HepG2 (cell line): ENCODE measurements at regions not wholly inside any gene's neighbourhood (a gene's known extent, or its start where the extent isn't known, plus 50 kb on each side); places are given as distances from the start of the nearest gene placed in this dataset.

Experiments
- FOXJ3 ChIP-seq: sonication (generic); formaldehyde crosslinking; IDR thresholded peaks from 2 replicates; pipeline ENCODE4 v1.4.0; 2020; ENCODE audit warnings: missing genetic modification reagents, mild to moderate bottlenecking, borderline replicate concordance
- ZNF180 ChIP-seq: sonication (generic); formaldehyde crosslinking; IDR thresholded peaks from 2 replicates; pipeline ENCODE4 v1.4.0; 2020; ENCODE audit warnings: low read depth, missing genetic modification reagents, borderline replicate concordance
- ZNF460 ChIP-seq: sonication (generic); formaldehyde crosslinking; IDR thresholded peaks from 2 replicates; pipeline ENCODE4 v1.5.1; 2020; ENCODE audit warnings: missing genetic modification reagents, mild to moderate bottlenecking, borderline replicate concordance
- ZNF672 ChIP-seq: sonication (generic); formaldehyde crosslinking; IDR thresholded peaks from 2 replicates; pipeline ENCODE4 v1.8.1; 2022; ENCODE audit warnings: missing genetic modification reagents
- TF ChIP-seq, protein P1 (sequence below): sonication (generic); formaldehyde crosslinking; IDR thresholded peaks from 2 replicates; pipeline ENCODE4 v1.8.0; 2022; ENCODE audit warnings: mild to moderate bottlenecking, missing genetic modification reagents, moderate library complexity
- TF ChIP-seq, protein P2 (sequence below): sonication (generic); formaldehyde crosslinking; IDR thresholded peaks from 2 replicates; pipeline ENCODE4 v1.5.0; 2020; ENCODE audit warnings: mild to moderate bottlenecking, missing genetic modification reagents, moderate library complexity
- TF ChIP-seq, protein P3 (sequence below): sonication (generic); formaldehyde crosslinking; IDR thresholded peaks from 2 replicates; pipeline ENCODE4 v1.5.1; 2020; ENCODE audit warnings: mild to moderate bottlenecking, missing genetic modification reagents, moderate library complexity
- TF ChIP-seq, protein P4 (sequence below): sonication (generic); formaldehyde crosslinking; IDR thresholded peaks from 2 replicates; pipeline ENCODE4 v1.4.0; 2020; ENCODE audit warnings: missing genetic modification reagents, borderline replicate concordance

DNA sequence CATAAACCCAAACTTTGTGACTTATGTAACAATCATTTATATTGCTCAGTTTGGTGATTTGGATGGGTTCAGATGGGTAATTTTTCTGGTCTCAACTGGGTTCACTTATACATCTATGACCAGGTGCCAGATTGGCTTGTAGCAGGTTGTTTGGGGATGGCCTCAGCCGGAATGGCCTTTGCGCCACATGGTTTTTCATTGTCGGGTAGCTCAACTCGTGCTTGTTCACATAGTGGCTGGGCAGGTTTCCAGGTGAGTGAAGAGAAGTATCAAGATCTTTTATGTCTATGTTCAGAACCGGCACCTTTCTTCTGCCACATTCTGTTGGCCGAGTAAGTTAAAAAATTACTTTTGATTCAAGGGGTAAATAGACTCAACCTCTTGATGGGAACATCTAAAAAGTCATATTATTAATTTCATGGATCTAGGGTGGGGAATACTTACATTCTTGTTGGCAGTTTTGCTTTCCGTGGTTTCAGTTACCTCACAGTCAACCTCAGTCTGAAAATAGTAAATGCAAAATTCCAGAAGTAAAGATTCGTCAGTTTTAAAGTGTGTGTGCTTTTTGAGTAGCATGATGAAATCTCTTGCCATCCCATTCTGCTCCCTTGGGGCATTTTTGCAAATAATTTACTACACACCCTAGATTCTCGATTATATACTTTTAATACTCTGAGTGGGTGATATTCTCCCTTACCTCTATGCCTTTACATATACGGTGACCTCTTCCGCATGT, 745.7 kb upstream of the CCDC54 start:
- TF ChIP-seq, protein P1, sequence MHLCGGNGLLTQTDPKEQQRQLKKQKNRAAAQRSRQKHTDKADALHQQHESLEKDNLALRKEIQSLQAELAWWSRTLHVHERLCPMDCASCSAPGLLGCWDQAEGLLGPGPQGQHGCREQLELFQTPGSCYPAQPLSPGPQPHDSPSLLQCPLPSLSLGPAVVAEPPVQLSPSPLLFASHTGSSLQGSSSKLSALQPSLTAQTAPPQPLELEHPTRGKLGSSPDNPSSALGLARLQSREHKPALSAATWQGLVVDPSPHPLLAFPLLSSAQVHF (CRISPR knock-in tag): no peak
- TF ChIP-seq, protein P2, sequence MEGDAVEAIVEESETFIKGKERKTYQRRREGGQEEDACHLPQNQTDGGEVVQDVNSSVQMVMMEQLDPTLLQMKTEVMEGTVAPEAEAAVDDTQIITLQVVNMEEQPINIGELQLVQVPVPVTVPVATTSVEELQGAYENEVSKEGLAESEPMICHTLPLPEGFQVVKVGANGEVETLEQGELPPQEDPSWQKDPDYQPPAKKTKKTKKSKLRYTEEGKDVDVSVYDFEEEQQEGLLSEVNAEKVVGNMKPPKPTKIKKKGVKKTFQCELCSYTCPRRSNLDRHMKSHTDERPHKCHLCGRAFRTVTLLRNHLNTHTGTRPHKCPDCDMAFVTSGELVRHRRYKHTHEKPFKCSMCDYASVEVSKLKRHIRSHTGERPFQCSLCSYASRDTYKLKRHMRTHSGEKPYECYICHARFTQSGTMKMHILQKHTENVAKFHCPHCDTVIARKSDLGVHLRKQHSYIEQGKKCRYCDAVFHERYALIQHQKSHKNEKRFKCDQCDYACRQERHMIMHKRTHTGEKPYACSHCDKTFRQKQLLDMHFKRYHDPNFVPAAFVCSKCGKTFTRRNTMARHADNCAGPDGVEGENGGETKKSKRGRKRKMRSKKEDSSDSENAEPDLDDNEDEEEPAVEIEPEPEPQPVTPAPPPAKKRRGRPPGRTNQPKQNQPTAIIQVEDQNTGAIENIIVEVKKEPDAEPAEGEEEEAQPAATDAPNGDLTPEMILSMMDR (CRISPR knock-in tag): no peak
- TF ChIP-seq ZNF180 (CRISPR knock-in tag) (no peak), FOXJ3 (CRISPR knock-in tag) (no peak), ZNF672 (CRISPR knock-in tag) (no peak), ZNF460 (no peak)
- TF ChIP-seq, protein P3, sequence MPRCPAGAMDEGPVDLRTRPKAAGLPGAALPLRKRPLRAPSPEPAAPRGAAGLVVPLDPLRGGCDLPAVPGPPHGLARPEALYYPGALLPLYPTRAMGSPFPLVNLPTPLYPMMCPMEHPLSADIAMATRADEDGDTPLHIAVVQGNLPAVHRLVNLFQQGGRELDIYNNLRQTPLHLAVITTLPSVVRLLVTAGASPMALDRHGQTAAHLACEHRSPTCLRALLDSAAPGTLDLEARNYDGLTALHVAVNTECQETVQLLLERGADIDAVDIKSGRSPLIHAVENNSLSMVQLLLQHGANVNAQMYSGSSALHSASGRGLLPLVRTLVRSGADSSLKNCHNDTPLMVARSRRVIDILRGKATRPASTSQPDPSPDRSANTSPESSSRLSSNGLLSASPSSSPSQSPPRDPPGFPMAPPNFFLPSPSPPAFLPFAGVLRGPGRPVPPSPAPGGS: no peak
- TF ChIP-seq, protein P4, sequence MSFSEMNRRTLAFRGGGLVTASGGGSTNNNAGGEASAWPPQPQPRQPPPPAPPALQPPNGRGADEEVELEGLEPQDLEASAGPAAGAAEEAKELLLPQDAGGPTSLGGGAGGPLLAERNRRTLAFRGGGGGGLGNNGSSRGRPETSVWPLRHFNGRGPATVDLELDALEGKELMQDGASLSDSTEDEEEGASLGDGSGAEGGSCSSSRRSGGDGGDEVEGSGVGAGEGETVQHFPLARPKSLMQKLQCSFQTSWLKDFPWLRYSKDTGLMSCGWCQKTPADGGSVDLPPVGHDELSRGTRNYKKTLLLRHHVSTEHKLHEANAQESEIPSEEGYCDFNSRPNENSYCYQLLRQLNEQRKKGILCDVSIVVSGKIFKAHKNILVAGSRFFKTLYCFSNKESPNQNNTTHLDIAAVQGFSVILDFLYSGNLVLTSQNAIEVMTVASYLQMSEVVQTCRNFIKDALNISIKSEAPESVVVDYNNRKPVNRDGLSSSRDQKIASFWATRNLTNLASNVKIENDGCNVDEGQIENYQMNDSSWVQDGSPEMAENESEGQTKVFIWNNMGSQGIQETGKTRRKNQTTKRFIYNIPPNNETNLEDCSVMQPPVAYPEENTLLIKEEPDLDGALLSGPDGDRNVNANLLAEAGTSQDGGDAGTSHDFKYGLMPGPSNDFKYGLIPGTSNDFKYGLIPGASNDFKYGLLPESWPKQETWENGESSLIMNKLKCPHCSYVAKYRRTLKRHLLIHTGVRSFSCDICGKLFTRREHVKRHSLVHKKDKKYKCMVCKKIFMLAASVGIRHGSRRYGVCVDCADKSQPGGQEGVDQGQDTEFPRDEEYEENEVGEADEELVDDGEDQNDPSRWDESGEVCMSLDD (CRISPR knock-in tag): no peak
